Mesendoderm (in vitro differentiated cells): ENCODE measurements at regions not wholly inside any gene's neighbourhood (a gene's known extent, or its start where the extent isn't known, plus 50 kb on each side); places are given as distances from the start of the nearest gene placed in this dataset.

ENCODE experiments used
- DNase-seq: peaks from one replicate; pipeline ENCODE4 v3.0.0; 2013
- H2AK5ac ChIP-seq: 2 replicates; pipeline ENCODE4 v1.6.1; 2013; ENCODE audit warnings: low read length, inconsistent platforms
- H2BK120ac ChIP-seq: 2 replicates; pipeline ENCODE4 v1.6.1; 2013; ENCODE audit warnings: low read depth, mild to moderate bottlenecking, low read length, moderate library complexity, mixed read lengths
- H2BK15ac ChIP-seq: replicated peaks from 2 replicates; pipeline ENCODE4 v1.6.1; 2013; ENCODE audit warnings: low read depth, mild to moderate bottlenecking, moderate library complexity
- H2BK5ac ChIP-seq: 2 replicates; pipeline ENCODE4 v1.6.1; 2013; ENCODE audit warnings: low read length, inconsistent platforms
- H3K18ac ChIP-seq: 2 replicates; pipeline ENCODE4 v1.6.1; 2013; ENCODE audit warnings: mild to moderate bottlenecking, low read length, mixed read lengths
- H3K23ac ChIP-seq: one replicate; pipeline ENCODE4 v1.6.1; 2013; ENCODE audit warnings: low read length
- H3K27ac ChIP-seq: 2 replicates; pipeline ENCODE4 v1.5.1; 2013; ENCODE audit warnings: low read depth, mild to moderate bottlenecking, inconsistent platforms, low read length, moderate library complexity
- H3K27me3 ChIP-seq: 2 replicates; pipeline ENCODE4 v1.6.1; 2013; ENCODE audit warnings: low read length, control low read depth, mild to moderate bottlenecking, inconsistent platforms; ENCODE audit not compliant: insufficient read depth, poor library complexity
- H3K36me3 ChIP-seq: 2 replicates; pipeline ENCODE4 v1.6.1; 2013; ENCODE audit warnings: low read length, inconsistent platforms; ENCODE audit not compliant: control insufficient read depth, insufficient read depth
- H3K4ac ChIP-seq: one replicate; pipeline ENCODE4 v1.6.1; 2013; ENCODE audit warnings: low read depth, mild to moderate bottlenecking, low read length, moderate library complexity
- H3K4me1 ChIP-seq: 2 replicates; pipeline ENCODE4 v1.6.1; 2013; ENCODE audit warnings: low read depth, low read length, inconsistent platforms; ENCODE audit not compliant: control insufficient read depth
- H3K4me2 ChIP-seq: 2 replicates; pipeline ENCODE4 v1.6.1; 2013; ENCODE audit warnings: low read length
- H3K4me3 ChIP-seq: 2 replicates; pipeline ENCODE4 v1.5.1; 2013; ENCODE audit warnings: mild to moderate bottlenecking, low read length
- H3K56ac ChIP-seq: one replicate; pipeline ENCODE4 v1.6.1; 2013; ENCODE audit warnings: low read length
- H3K79me1 ChIP-seq: 2 replicates; pipeline ENCODE4 v1.6.1; 2013; ENCODE audit warnings: low read length, inconsistent platforms
- H3K79me2 ChIP-seq: 2 replicates; pipeline ENCODE4 v1.6.1; 2013; ENCODE audit warnings: mild to moderate bottlenecking, low read length; ENCODE audit not compliant: control insufficient read depth, insufficient read depth
- H3K9ac ChIP-seq: 2 replicates; pipeline ENCODE4 v1.6.1; 2013; ENCODE audit warnings: low read length, inconsistent platforms
- H4K5ac ChIP-seq: one replicate; pipeline ENCODE4 v1.6.1; 2013; ENCODE audit warnings: low read length
- H4K8ac ChIP-seq: one replicate; pipeline ENCODE4 v1.6.1; 2013; ENCODE audit warnings: low read depth, mild to moderate bottlenecking, control low read depth, low read length, moderate library complexity
- WGBS: extraction: QIAGEN DNeasy Blood & Tissue Kit; methylation state at CpG from one replicate; pipeline ENCODE4 v1.1.7; 2013; ENCODE audit warnings: low lambda C conversion rate, missing lambda C conversion rate; ENCODE audit not compliant: insufficient coverage; ENCODE audit errors: extremely low coverage; 5-methylcytosine and 5-hydroxymethylcytosine counted together

DNA sequence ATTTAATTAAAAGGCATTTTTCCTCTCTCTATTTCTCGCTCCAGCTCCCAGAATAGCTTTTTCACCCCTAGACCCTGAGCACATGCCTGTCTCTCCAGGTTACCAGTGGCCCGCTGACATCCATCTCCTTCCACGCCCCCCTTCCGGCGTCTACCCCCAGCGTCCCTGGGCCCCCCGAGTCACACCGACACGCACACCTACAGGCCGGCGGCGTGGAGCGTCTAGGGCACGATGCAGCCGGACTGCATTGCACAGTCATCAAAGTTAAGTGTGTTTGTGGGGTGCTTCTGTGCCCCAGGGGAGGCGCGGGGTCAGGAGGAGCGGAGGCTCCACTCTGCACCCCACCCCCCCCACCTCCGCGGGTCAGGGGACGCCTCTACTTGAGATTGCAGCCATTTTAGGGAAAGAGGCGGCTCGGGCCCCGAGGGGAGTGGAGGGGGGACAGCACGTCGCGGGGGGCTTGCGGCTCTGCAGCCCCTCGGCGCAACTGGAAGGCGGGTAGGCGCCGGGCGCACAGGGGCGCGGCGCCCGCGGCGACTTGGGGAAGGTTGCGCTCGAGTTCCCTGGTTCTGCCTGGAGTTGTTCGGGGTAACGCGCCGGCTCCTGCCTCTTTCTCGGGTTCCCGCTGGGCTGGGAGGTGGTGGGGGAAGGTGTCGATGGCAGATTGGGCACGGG, 112.7 kb downstream of the DHX15 start:
- no peak overlapping the region for H3K27ac ChIP-seq
- WGBS = no CpG with 5 or more reads among the region's 50 CpGs

DNA sequence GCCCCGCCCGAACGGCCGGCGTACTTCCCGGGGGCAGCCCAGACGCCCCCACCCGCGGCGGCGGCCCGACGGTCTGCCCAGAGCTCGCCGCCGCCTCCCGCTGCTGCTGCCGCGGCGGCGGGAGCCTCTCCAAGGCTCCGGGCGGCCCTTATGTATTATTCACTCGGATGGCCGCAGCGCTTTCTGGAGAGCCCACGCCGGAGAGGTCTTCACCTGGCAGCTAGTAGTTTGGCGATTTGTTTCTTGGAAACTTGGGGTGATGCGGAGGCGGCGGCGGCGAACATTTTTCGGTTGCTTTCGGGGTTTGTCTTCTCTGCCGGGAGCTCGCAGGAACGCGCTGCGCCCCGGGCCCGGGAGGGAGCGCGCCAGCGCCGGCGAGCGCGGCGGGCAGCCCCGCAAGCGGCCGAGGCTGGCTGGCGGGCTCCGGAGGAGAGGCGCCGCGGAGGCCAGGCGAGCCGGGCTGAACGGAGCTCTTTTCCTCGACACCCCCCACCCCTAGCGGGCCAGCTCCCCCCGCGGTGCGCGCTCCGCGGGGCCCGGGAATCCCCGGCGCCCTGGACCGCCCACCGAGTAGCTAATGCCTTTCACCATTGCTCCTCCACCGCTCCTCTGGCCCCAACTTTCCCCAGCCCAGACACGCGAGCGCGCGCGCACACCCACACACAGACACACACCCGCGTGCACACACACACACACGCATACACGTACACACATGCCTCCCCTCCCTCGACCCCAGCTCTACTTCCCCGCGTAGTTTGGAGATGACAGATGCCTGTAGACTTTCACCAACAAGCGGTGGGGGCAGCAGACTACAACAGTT, 113.5 kb downstream of the DHX15 start:
- no peaks in the 10 kb centered on the region for H3K79me1 ChIP-seq
- H2BK5ac ChIP-seq = no peak overlapping the region
- no CpG with 5 or more reads among the region's 90 CpGs for WGBS
- H4K8ac ChIP-seq = no peak overlapping the region
- H3K4me2 ChIP-seq = peak overlapping the region; percentile 98
- H3K79me2 ChIP-seq = no peaks in the 10 kb centered on the region
- H3K27me3 ChIP-seq = no peaks in the 10 kb centered on the region
- H3K23ac ChIP-seq = no peak overlapping the region
- no peak overlapping the region for H4K5ac ChIP-seq
- H2AK5ac ChIP-seq = no peak overlapping the region
- peak overlapping the region; percentile 14 for H3K27ac ChIP-seq
- no peaks in the 10 kb centered on the region for H3K36me3 ChIP-seq
- peak overlapping the region; percentile 39 for H3K4ac ChIP-seq
- peak overlapping the region; percentile 83 for H3K56ac ChIP-seq
- peak overlapping the region; percentile 27 for H3K4me3 ChIP-seq
- H2BK15ac ChIP-seq = no peak overlapping the region
- no peak overlapping the region for H2BK120ac ChIP-seq
- peak overlapping the region; percentile 46 for H3K9ac ChIP-seq
- H3K4me1 ChIP-seq = no peaks in the 10 kb centered on the region
- DNase-seq = peak; percentile 79
- H3K18ac ChIP-seq = peak overlapping the region; percentile 77

More for the DNA sequence above, 112.7 kb downstream of the DHX15 start:
- Histone ChIP-seq H3K36me3 (no peaks in the 10 kb centered on the region), H3K4ac (no peak overlapping the region), H3K4me3 (peak overlapping the region; percentile 22), H3K27me3 (no peaks in the 10 kb centered on the region), H4K5ac (no peak overlapping the region), H2BK5ac (no peak overlapping the region), H3K18ac (no peak overlapping the region), H2BK15ac (no peak overlapping the region), H3K56ac (peak overlapping the region; percentile 75), H3K9ac (peak overlapping the region; percentile 47), H3K79me1 (no peaks in the 10 kb centered on the region), H3K79me2 (no peaks in the 10 kb centered on the region), H2BK120ac (no peak overlapping the region), H3K23ac (no peak overlapping the region), H3K4me1 (no peaks in the 10 kb centered on the region), H3K4me2 (peak overlapping the region; percentile 98), H2AK5ac (no peak overlapping the region), H4K8ac (no peak overlapping the region)
- DNase-seq = peak; percentile 59

DNA sequence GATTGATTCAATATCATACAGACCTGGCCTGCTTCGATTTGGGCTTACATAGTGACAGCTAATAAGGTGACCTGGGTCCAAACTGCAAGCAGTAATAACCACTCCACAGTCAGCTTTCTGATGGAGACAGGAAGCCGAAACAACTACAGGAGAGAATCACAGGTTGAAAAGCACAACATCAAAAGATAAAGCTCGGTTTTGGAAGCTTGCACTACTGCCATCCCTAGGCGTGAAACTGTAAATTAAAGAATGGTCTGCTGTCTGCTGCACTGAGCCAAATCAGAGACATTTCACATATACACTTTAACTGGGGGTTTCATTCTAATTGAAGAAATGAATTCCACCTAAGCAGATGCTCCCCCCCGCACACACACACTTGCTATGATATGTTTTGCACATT, 116.3 kb downstream of the DHX15 start:
- Histone ChIP-seq H2BK120ac (no peak overlapping the region), H3K27me3 (no peaks in the 10 kb centered on the region), H3K56ac (no peak overlapping the region), H3K4me2 (no peak overlapping the region), H3K23ac (no peak overlapping the region), H2BK15ac (no peak overlapping the region), H3K27ac (no peak overlapping the region), H3K79me1 (no peaks in the 10 kb centered on the region), H3K18ac (no peak overlapping the region), H3K36me3 (no peaks in the 10 kb centered on the region), H3K79me2 (no peaks in the 10 kb centered on the region), H4K8ac (no peak overlapping the region), H3K9ac (no peak overlapping the region), H2BK5ac (no peak overlapping the region), H4K5ac (no peak overlapping the region), H3K4me1 (no peaks in the 10 kb centered on the region), H2AK5ac (no peak overlapping the region), H3K4ac (no peak overlapping the region), H3K4me3 (no peak overlapping the region)
- no CpG with 5 or more reads among the region's 5 CpGs for WGBS
- no peak for DNase-seq

DNA sequence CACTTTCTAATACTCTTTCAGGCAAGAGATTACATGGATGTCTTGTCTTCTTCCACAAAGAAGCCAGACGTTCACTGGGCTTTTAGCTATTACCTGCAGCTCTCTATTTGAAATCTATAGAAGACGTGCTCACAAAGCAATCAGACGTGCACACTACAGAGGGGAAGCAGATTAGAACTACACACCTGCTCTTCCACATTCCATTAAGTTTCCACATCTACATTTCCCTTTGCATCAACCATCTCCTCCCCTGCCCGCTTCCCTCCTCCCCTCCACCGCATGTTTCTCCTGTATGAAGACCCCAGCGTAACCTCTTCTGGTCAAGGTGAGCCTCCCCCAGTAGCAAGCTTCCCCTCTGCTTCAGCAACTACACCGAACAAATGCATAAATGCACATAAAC, 119.8 kb downstream of the DHX15 start:
- Histone ChIP-seq H3K23ac (no peak overlapping the region), H3K4me3 (no peak overlapping the region), H2BK5ac (no peak overlapping the region), H3K27ac (no peak overlapping the region), H4K8ac (no peak overlapping the region), H2AK5ac (no peak overlapping the region), H4K5ac (no peak overlapping the region), H3K56ac (no peak overlapping the region), H2BK120ac (no peak overlapping the region), H3K9ac (no peak overlapping the region), H3K4me1 (no peaks in the 10 kb centered on the region), H2BK15ac (no peak overlapping the region), H3K79me1 (no peaks in the 10 kb centered on the region), H3K36me3 (no peaks in the 10 kb centered on the region), H3K79me2 (no peaks in the 10 kb centered on the region), H3K4ac (no peak overlapping the region), H3K4me2 (no peak overlapping the region), H3K27me3 (no peaks in the 10 kb centered on the region), H3K18ac (no peak overlapping the region)
- no peak for DNase-seq
- no CpG with 5 or more reads among the region's 7 CpGs for WGBS

DNA sequence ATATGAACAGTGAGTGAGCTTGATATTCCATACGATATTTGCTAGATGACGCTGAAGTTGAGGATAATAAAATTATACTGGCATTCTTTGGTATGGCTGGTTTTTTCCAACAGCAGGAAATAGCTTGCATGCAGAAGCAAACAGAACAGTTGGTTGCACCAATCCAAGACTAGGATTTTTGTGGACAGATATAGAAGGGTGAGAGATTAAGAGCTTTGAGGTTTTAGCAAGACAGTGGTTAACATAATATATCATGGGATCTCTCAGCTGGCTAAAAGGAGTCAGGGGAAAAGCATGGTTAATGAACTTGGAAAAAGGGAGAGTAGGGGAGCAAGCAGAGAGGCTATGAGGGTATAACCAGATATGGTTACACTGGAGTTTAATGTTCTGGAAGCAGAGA, 127.9 kb downstream of the DHX15 start:
- Histone ChIP-seq H3K27ac (no peak overlapping the region), H3K27me3 (no peaks in the 10 kb centered on the region), H2BK5ac (no peak overlapping the region), H2BK15ac (no peak overlapping the region), H3K4me2 (no peak overlapping the region), H2AK5ac (no peak overlapping the region), H3K56ac (no peak overlapping the region), H2BK120ac (no peak overlapping the region), H3K79me1 (no peaks in the 10 kb centered on the region), H3K23ac (no peak overlapping the region), H3K4me3 (no peak overlapping the region), H3K9ac (no peak overlapping the region), H3K18ac (no peak overlapping the region), H4K8ac (no peak overlapping the region), H3K4me1 (no peaks in the 10 kb centered on the region), H3K36me3 (no peaks in the 10 kb centered on the region), H4K5ac (no peak overlapping the region), H3K4ac (no peak overlapping the region), H3K79me2 (no peaks in the 10 kb centered on the region)
- no peak for DNase-seq
- WGBS = no CpG with 5 or more reads among the region's 2 CpGs
